ENCODE measurements at regions not wholly inside any gene's neighbourhood (a gene's known extent, or its start where the extent isn't known, plus 50 kb on each side); places are given as distances from the start of the nearest gene placed in this dataset.

DNA sequence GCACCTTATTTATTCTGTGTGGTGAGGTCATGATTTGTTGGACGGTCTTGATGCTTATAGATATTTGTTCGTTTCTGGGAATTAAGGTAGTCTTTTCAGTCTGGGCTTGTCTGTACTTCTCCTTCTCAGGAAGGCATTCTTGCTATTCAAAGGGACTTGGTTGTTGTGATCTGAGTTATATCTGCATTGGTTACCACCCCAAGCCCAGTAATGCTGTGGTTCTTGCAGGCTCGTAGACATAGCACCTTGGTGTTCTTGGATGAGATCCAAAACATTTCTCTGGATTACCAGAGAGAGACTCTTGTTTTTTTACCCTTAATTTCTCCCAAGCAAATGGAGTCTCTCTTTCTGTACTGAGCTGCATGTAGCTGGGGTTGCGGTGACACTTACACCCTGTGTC lies 128.0 kb upstream of the CBLB start:
- no peak for DNase-seq (ENCODE audit: low read depth, low spot score)
- no peak overlapping the region for H3K27ac ChIP-seq (ENCODE audit: low read depth, low read length)
- ChIA-PET POLR2A (no interaction called here), CTCF (no interaction called here)
- H3K9me3 ChIP-seq (ENCODE audit: control insufficient read depth, insufficient read depth, low read length), result no peaks in the 10 kb centered on the region
- TF ChIP-seq CTCF (IDR thresholded peaks at IDR 0.05; ENCODE audit: low read depth, low read length), result no peak
- no peaks in the 10 kb centered on the region for H3K27me3 ChIP-seq (ENCODE audit: control insufficient read depth, insufficient read depth, low read length)
- H3K4me3 ChIP-seq (ENCODE audit: low read depth, low read length), result no peak overlapping the region

DNA sequence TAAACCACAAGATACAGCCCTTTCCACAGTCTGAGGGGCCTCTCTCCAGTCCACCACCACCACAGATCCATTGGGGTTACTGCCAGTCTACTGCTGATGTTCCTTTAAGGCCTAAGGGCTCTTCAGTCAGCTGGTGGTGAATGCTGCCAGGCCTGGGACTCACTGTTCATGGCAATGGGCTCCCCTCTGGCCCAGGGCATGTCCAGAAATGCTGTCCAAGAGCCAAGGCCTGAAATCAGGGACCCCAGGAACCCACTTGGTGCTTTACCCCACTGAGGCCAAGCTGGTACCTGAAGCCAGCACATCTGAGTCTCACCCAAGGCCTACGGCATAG lies 128.6 kb upstream of the CBLB start:
- Histone ChIP-seq H3K27ac (ENCODE audit: low read depth, low read length) (peak overlapping the region; percentile 68), H3K4me3 (ENCODE audit: low read depth, low read length) (no peak overlapping the region), H3K9me3 (ENCODE audit: control insufficient read depth, insufficient read depth, low read length) (no peaks in the 10 kb centered on the region), H3K27me3 (ENCODE audit: control insufficient read depth, insufficient read depth, low read length) (no peaks in the 10 kb centered on the region)
- ChIA-PET CTCF (no interaction called here), POLR2A (interaction anchor here (1.2 kb wide), 1 partner anchor 11 kb away, joined by 3 read pairs; no protein-coding TSS in a partner anchor)
- DNase-seq (ENCODE audit: low read depth, low spot score), result no peak
- TF ChIP-seq CTCF (IDR thresholded peaks at IDR 0.05; ENCODE audit: low read depth, low read length), result no peak

DNA sequence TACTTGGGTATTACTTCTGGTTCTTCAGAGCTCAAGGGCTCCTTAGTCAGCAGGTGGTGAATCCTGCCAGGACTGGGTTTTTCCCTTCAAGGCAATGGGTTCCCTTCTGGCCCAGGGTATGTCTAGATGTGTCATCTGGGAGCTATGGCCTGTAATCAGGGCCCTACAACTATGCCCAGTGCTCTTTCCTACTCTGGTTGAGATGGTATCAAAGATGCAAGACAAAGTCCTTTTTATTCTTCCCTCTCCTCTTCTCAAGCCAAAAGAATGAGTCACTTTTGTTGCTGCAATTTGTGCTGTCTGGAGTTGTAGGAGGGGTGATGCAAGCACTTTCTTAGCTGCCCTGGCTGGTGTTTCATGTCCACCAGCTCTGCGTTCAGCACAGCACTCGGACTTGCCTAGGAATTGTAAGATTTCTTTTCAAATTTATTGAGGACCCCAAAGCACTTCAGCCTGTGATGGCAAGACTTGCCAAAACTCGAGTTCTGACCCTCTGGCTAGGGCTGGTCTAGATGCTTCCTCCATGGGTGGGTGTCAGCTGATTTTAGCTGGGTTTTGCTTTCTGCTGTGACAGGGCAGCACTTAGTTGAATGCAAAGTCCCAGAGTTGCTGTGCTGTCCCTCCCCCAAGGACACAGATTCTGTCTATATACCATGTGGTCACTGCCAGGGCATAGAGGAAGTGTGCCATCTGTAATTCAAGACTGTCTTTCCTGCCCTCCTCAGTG lies 129.2 kb upstream of the CBLB start:
- Histone ChIP-seq H3K27me3 (ENCODE audit: control insufficient read depth, insufficient read depth, low read length) (no peaks in the 10 kb centered on the region), H3K9me3 (ENCODE audit: control insufficient read depth, insufficient read depth, low read length) (no peaks in the 10 kb centered on the region), H3K27ac (ENCODE audit: low read depth, low read length) (peak overlapping the region; percentile 77), H3K4me3 (ENCODE audit: low read depth, low read length) (peak overlapping the region; percentile 42)
- ChIA-PET CTCF (no interaction called here), POLR2A (interaction anchor here (1.2 kb wide), 1 partner anchor 10 kb away, joined by 3 read pairs; no protein-coding TSS in a partner anchor)
- TF ChIP-seq CTCF (IDR thresholded peaks at IDR 0.05; ENCODE audit: low read depth, low read length), result no peak
- peak; percentile 75 for DNase-seq (ENCODE audit: low read depth, low spot score)

- CTCF ChIA-PET, result interaction anchor here (1.0 kb wide), 1 partner anchor 171 kb away, joined by 3 read pairs; no protein-coding TSS in a partner anchor
- no peak overlapping the region for H3K27ac ChIP-seq (ENCODE audit: low read depth, low read length)
- no peak for DNase-seq (ENCODE audit: low read depth, low spot score)
- no peaks in the 10 kb centered on the region for H3K9me3 ChIP-seq (ENCODE audit: control insufficient read depth, insufficient read depth, low read length)
- no peaks in the 10 kb centered on the region for H3K27me3 ChIP-seq (ENCODE audit: control insufficient read depth, insufficient read depth, low read length)
- TF ChIP-seq CTCF (IDR thresholded peaks at IDR 0.05; ENCODE audit: low read depth, low read length), result no peak
- no peak overlapping the region for H3K4me3 ChIP-seq (ENCODE audit: low read depth, low read length)
- POLR2A ChIA-PET, result no interaction called here
Measured at GRCh38 chr3:105999856-106000255, 131.0 kb upstream of the CBLB start.

- Histone ChIP-seq H3K27ac (ENCODE audit: low read depth, low read length) (no peak overlapping the region), H3K4me3 (ENCODE audit: low read depth, low read length) (no peak overlapping the region), H3K27me3 (ENCODE audit: control insufficient read depth, insufficient read depth, low read length) (no peaks in the 10 kb centered on the region), H3K9me3 (ENCODE audit: control insufficient read depth, insufficient read depth, low read length) (no peaks in the 10 kb centered on the region)
- ChIA-PET CTCF (no interaction called here), POLR2A (no interaction called here)
- DNase-seq (ENCODE audit: low read depth, low spot score), result no peak
- TF ChIP-seq CTCF (IDR thresholded peaks at IDR 0.05; ENCODE audit: low read depth, low read length), result no peak
Measured at GRCh38 chr3:106001923-106002322, 133.1 kb upstream of the CBLB start.
